ENCODE measurements at regions not wholly inside any gene's neighbourhood (a gene's known extent, or its start where the extent isn't known, plus 50 kb on each side); places are given as distances from the start of the nearest gene placed in this dataset.
"Not testable (repeated sequence)": the region's sequence is repeated elsewhere in the genome, so short reads cannot be mapped to it uniquely, and the experiment has no call there.

DNA sequence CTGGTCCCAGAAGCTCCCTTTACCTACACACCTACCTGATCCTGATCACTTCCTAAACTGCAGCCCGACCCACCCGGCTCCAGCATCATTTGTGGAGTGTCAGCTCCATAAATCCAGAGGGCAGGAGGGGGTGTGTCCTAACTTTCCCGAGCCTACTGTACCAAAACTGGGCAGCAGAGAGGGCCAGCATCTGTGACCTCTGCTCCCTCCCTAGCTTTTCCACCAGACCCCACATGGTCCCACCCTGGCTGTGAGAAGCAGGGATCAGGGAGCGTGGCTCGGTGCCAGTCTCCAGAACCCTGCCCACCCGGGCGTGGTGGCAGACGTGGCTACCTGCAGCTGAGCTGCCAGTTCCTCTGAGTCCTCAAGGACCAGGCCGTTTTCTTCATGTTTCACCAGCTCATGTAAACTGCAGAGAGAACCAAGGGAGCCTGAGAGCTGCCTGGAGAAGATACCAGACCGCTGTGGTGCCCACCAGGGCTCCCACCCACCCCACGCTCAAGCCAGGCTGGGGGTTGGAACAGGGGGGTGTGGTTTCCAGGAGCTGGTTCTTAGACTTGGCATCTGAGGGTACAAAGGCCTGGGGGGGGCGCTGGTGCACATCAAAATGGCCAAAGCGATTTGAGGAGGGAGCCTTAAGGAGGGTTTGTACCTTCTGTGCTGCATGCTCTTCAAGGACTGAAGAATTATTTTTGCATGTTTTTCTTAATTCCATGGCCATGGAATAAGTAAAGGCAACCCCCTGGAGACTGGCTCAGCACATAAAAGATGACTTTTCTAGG is 76.7 kb upstream of the DRD5 start:
- no peak for DNase-seq

DNA sequence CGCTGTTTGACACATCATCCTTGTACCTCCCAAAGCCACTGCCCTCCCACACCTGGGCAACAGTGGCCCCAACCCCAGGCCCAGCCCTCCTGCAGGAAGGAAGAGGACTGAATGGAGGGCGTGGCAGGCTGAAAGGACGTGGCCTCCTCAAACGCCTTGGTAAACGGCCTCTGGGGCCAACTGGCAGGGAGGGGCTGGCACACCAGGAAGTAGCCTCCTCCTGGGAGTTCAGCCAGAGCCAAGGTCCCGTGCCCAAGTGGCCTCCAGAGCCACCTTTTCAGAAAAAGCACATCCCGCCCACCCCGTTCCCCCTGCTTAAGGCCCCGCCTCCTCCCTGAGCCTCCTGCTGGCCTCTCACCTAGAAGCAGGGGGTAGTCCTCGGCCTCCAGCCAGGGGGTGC is 74.2 kb upstream of the DRD5 start:
- DNase-seq, result not testable (repeated sequence)

DNA sequence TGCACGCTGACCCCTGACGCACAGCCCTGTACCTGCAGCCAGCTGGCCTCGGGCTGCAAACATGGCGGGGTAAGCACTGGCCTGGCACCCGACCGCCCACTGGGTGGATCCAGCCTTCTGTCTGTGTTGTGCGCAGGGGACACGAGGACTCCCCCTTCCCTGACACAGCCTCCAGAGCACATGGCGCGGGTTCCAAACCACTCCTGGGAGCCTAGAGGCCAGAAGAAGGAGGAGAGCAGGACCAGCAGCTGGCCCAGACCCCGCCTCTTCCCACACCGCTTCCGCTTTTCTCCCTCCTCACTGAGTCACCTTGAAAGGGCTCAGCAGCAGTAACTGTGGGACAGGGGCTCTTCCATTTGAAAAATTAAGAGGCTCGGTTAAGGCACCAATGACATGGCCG is 73.5 kb upstream of the DRD5 start:
- not testable (repeated sequence) for DNase-seq

DNA sequence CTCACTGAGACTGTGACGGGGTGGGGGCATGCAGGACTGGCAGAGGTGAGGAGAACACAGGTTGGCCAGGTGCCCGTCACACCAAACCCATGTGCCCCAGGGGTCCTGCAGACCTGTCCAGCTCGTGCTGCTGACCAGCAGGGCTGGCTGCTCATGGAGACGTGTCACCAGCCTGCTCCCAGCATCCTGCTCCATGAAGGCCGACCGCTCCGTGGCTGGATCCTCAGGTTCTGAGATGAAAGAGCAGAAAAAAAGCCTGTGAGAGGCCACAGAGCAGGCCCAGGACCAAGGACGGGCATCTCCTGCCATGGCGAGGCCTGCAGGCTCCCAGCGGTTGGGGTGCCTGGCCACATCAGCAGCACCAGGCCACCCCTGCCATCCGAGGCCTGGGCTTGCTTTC is 71.7 kb upstream of the DRD5 start:
- no peak for DNase-seq

DNA sequence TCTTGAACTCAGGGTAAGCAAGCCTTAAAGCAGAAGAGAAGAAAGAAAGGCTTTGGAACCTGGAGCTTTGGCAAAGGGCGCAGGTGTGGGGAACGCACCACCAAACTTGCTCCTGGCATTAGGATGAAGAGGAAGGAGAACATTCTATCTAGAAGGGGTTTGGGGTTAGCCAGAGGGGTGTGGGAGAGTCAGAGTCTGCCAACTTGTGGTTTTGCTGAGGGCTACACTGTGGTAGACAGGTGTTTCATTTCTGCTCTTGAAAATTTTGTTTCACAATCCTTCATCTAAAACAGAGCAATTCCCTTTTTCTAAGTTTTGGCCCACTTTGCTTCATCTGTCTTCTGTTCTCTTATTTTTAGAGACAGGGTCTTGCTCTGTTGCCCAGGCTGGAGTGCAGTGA is 66.2 kb upstream of the DRD5 start:
- DNase-seq, result not testable (repeated sequence)

DNA sequence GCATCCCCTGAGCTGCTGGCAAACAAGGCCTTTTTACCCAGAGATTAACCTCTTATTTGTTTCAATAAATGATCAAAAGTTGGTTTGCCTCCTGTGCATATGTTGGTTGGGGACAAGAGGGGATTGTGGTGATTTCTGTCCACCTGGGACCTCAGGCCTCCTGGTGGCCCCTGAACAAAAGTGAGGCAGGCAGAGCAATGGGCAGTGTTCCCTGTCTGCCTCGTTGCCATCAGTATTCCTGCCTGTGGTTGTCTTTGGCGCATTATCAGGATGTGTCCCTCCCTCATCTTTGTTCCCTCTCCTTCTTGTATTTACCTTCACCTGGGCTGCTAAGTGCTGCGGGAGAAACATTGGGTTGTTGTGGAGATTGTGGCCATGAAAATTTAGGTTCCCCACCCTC is 65.3 kb upstream of the DRD5 start:
- no peak for DNase-seq

DNA sequence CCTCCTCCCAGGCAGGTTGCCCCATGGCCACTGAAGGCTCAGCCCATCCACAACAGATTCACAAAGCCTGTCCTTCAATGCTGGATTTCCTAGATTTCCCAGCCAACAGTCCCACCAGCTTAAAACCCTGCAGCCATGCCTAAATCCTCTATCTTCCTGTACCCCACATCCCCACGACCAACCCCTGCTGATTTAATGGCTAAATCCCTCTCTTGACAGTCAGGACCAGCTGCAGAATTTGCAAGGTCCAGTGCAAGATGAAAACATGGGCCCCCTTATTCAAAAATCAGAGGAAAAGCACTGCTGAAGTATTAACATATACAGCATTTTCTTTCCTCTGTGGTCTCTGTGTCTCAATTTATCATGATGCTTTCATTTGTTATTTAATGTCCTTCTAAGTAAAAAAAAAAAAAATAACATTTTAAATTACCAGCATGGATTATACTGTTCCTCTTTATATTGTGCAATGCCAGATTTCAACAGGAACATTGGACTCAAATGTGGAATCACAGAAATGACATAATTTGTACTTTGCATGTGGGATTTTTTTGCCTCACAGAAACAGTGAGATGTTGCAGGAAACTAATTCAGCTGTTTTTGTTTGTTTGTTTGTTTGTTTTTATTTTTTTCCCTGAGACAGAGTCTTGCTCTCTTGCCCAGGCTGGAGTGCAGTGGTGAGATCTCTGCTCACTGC is 63.0 kb upstream of the DRD5 start:
- not testable (repeated sequence) for DNase-seq

DNA sequence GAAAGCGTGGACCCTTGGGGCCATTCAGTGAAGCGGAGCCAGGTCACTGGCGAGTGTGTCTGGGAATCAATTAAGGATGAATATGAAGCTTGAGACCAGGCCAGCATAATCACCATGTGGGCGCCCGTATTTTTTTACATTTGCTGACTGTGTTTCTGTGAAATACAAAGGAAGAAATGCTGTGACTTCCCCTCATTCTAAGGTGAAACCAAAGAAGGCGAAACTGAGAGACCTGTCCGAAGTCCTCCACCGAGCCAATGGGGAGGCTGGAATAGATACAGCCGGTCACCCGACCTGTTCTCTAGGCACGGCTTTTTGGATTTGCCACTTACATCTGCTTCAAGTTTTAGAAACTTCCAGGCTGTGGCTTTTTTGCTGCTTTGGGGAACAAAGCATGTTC is 59.3 kb upstream of the DRD5 start:
- DNase-seq, result not testable (repeated sequence)
